ENCODE measurements at regions not wholly inside any gene's neighbourhood (a gene's known extent, or its start where the extent isn't known, plus 50 kb on each side); places are given as distances from the start of the nearest gene placed in this dataset.
"Not testable (repeated sequence)": the region's sequence is repeated elsewhere in the genome, so short reads cannot be mapped to it uniquely, and the experiment has no call there.

GRCh38 chrY:21705309-21705708, 170.6 kb downstream of the RBMY1A1 start:
- no peak for DNase-seq (ENCODE audit: low spot score in 2 of 2)
- intact Hi-C loops (cut with DNase I; ENCODE audit: low total_unique reads): no loop called here
- TF ChIP-seq CTCF (IDR thresholded peaks at IDR 0.05) (no peak), POLR2A (IDR thresholded peaks at IDR 0.05) (no peak)
- no peak overlapping the region for H3K4me3 ChIP-seq (ENCODE audit: low read depth, poor library complexity, severe bottlenecking)

GRCh38 chrY:21706611-21707010, 171.9 kb downstream of the RBMY1A1 start:
- intact Hi-C loops (cut with DNase I; ENCODE audit: low total_unique reads); H3K4me3 ChIP-seq (ENCODE audit: low read depth, poor library complexity, severe bottlenecking); DNase-seq (ENCODE audit: low spot score in 2 of 2): not testable (repeated sequence)
- WGBS, 2 donors: 48% methylated on average over 3 of the region's 3 CpGs; no CpG with 5 or more reads in 1 of the 2 donors

DNA sequence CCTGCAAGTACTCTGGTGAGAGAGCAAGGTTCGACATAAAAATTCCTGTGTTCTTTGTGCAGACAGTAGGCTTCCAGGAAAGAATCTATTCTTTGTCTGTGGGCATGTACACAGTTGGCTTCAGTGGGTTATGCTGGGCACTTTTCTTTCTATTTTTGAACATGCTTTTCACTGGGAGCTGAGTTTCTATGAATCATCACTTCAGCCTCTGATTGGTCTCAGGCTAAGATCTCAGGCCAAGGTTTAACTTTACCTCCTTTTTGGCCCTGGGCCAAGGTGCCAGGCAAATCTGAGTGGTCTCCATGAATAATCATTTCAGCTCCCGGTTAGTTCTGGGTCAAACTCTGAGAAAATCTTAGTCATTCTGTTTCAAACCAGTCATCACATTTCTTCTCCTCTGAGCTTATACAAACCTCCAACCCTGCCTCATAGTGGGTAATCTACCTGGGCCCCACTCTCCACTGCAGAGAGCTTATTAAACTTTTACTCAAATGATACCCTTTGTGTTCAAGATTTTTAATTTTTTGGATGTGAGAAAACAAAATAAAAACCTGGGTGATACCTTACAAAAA, 158.8 kb downstream of the RBMY1D start:
- no CpG with 5 or more reads among the region's 2 CpGs for WGBS, 2 donors
- H3K4me3 ChIP-seq (ENCODE audit: low read depth, poor library complexity, severe bottlenecking); DNase-seq (ENCODE audit: low spot score in 2 of 2); intact Hi-C loops (cut with DNase I; ENCODE audit: low total_unique reads): not testable (repeated sequence)

DNA sequence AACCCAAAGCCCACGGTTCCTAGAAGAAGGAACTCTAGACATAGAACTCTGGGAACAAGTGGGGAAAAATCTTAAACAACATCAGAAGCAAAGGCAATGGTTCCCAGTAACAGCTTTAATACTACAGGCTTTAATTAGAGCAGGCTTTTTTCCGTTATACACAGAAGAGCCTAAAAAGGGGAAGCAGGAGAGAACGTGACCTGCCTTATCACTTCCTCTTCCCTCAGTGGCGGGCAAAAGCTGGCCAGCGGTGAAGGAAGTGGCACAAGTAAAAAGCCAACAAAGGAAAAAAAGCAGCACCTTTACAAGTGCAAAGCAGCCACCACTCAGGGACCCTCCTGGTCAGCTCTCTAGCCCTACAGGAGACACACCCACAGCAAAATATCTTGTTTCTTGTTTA, 149.3 kb downstream of the RBMY1D start:
- WGBS, 2 donors: no CpG with 5 or more reads among the region's 5 CpGs
- DNase-seq (ENCODE audit: low spot score in 2 of 2); intact Hi-C loops (cut with DNase I; ENCODE audit: low total_unique reads); H3K4me3 ChIP-seq (ENCODE audit: low read depth, poor library complexity, severe bottlenecking): not testable (repeated sequence)

DNA sequence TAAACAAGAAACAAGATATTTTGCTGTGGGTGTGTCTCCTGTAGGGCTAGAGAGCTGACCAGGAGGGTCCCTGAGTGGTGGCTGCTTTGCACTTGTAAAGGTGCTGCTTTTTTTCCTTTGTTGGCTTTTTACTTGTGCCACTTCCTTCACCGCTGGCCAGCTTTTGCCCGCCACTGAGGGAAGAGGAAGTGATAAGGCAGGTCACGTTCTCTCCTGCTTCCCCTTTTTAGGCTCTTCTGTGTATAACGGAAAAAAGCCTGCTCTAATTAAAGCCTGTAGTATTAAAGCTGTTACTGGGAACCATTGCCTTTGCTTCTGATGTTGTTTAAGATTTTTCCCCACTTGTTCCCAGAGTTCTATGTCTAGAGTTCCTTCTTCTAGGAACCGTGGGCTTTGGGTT, 134.1 kb downstream of the RBMY1D start:
- no CpG with 5 or more reads among the region's 5 CpGs for WGBS, 2 donors
- intact Hi-C loops (cut with DNase I; ENCODE audit: low total_unique reads); DNase-seq (ENCODE audit: low spot score in 2 of 2); H3K4me3 ChIP-seq (ENCODE audit: low read depth, poor library complexity, severe bottlenecking): not testable (repeated sequence)

DNA sequence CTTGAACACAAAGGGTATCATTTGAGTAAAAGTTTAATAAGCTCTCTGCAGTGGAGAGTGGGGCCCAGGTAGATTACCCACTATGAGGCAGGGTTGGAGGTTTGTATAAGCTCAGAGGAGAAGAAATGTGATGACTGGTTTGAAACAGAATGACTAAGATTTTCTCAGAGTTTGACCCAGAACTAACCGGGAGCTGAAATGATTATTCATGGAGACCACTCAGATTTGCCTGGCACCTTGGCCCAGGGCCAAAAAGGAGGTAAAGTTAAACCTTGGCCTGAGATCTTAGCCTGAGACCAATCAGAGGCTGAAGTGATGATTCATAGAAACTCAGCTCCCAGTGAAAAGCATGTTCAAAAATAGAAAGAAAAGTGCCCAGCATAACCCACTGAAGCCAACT, 126.5 kb downstream of the RBMY1D start:
- intact Hi-C loops (cut with DNase I; ENCODE audit: low total_unique reads); DNase-seq (ENCODE audit: low spot score in 2 of 2): not testable (repeated sequence)
- no CpG with 5 or more reads among the region's 1 CpG for WGBS, 2 donors

DNA sequence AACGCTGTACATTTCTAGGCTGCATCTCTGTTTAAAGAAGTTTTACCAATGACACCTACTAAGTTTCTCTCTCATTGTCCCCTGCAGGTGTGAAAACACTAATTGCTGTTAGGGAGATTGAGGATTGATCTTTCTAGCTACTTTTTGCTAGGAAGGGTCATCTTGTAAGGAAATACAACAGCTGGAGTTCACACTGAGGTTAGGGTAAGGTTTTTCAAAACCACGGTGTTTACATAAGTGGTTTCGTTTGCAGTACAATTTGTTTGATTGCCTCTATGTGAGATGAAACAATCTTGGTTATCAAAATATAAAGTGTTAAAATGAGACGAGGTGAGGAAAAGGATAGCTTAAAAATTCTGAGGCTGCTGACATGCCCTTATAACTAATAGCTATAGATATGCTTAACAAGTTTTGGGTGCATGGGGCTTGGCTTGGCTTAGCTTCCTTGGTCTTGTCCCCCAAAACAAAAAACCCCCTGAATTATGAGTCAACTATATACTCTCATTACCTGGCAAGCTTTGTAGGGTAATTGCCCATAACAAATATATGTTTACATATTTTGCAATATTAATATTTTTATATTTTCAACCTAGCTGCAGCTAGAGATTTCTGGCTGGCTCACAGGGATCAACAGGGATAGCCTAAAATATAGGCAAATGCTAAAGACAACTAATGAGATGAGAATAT, 112.0 kb downstream of the RBMY1D start:
- H3K4me3 ChIP-seq (ENCODE audit: low read depth, poor library complexity, severe bottlenecking); DNase-seq (ENCODE audit: low spot score in 2 of 2); intact Hi-C loops (cut with DNase I; ENCODE audit: low total_unique reads): not testable (repeated sequence)
- WGBS, 2 donors: no CpG with 5 or more reads among the region's 4 CpGs

More for the DNA sequence above, 126.5 kb downstream of the RBMY1D start:
- H3K4me3 ChIP-seq (ENCODE audit: low read depth, poor library complexity, severe bottlenecking): not testable (repeated sequence)

DNA sequence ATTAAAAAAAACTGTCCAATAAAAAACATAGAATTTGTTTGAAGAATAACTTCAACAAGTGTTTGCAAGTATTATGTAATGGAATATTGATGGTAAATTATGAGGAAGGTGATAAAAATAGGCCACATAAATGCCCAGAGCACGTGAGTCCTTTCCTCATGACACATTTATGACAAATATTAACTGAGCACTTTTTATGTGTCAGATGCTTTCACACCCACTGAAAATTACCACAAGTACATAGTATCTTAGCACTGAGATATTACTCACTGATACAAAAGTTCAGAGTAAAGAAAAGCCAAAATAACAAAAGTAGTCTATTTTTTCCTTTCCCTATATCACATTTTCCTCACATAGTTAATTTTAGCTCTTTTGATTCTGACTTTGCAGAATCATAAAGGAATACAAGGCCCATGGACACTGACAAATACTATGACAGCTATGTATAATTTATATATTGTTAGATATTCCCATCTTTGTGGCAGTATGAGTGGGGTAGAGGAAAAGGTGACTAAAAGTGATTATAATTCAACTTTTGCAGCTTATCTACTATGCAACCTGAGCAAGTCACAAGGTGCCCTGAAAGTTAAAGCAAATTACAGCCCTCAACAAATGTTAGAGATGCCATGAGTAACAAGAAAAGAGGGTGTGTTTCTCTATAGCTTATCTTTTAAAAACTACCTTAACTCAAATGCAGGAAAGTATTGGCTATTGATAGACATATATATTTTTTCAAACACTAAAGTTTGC, 80.7 kb downstream of the RBMY1D start:
- intact Hi-C loops (cut with DNase I; ENCODE audit: low total_unique reads): no loop called here
- TF ChIP-seq POLR2A (IDR thresholded peaks at IDR 0.05) (no peak), CTCF (IDR thresholded peaks at IDR 0.05) (no peak)

DNA sequence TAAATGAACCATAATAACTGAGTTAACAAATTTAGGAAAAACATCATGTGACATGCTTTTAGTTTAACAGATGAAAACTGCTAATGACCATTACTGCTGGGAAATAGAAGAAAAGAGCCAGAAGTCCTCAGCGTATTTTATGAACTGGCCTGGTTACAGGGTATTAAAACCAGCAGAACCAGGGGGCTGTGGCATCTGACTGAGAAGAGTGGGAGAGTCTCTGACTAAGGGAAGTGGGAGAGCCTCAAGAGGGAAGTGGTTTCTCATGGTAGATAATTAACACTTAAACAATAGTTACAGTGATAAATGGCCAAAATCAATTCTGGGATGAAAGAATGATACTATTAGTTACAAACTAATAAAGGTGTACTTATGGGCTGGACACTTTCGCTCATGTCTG, 79.8 kb downstream of the RBMY1D start:
- intact Hi-C loops (cut with DNase I; ENCODE audit: low total_unique reads): no loop called here
- no peak overlapping the region for H3K4me3 ChIP-seq (ENCODE audit: low read depth, poor library complexity, severe bottlenecking)
- DNase-seq (ENCODE audit: low spot score in 2 of 2): no peak
- TF ChIP-seq POLR2A (IDR thresholded peaks at IDR 0.05): no peak
- TF ChIP-seq CTCF (IDR thresholded peaks at IDR 0.05): no peak
- 60% methylated on average over 2 of the region's 2 CpGs; no CpG with 5 or more reads in 1 of the 2 donors for WGBS, 2 donors

More for the DNA sequence above, 80.7 kb downstream of the RBMY1D start:
- DNase-seq (ENCODE audit: low spot score in 2 of 2): no peak
- H3K4me3 ChIP-seq (ENCODE audit: low read depth, poor library complexity, severe bottlenecking): no peak overlapping the region
- WGBS, 2 donors: 9% methylated on average over 1 of the region's 1 CpG; no CpG with 5 or more reads in 1 of the 2 donors
